Stimulated activated memory B cell treated with anti-CD40 and anti-IgM and Interleukin-4, amounts not matched to agents 10 μg/mL and 1 μg/mL and 100 μg/mL, for 72 hours (primary cell): ENCODE measurements at regions not wholly inside any gene's neighbourhood (a gene's known extent, or its start where the extent isn't known, plus 50 kb on each side); places are given as distances from the start of the nearest gene placed in this dataset.
"Not testable (repeated sequence)": the region's sequence is repeated elsewhere in the genome, so short reads cannot be mapped to it uniquely, and the experiment has no call there.

Source experiments
- ATAC-seq: fragments of 150-1000 bp; cut with Tn5 transposase; 2 replicates; pipeline ENCODE4 v1.10.0; 2021
- H3K27ac Mint-ChIP-seq: one replicate; pipeline ENCODE4 v1.8.0; 2022; ENCODE audit warnings: mild to moderate bottlenecking, mixed read lengths
- H3K27me3 Mint-ChIP-seq: one replicate; pipeline ENCODE4 v1.8.0; 2022; ENCODE audit warnings: mixed read lengths
- H3K36me3 Mint-ChIP-seq: one replicate; pipeline ENCODE4 v1.8.0; 2022; ENCODE audit warnings: mixed read lengths
- H3K4me1 Mint-ChIP-seq: one replicate; pipeline ENCODE4 v1.8.0; 2022; ENCODE audit warnings: mixed read lengths
- H3K4me3 Mint-ChIP-seq: one replicate; pipeline ENCODE4 v1.8.0; 2022; ENCODE audit warnings: mild to moderate bottlenecking, moderate library complexity, mixed read lengths
- H3K9me3 Mint-ChIP-seq: one replicate; pipeline ENCODE4 v1.8.0; 2022; ENCODE audit warnings: mixed read lengths

GRCh38 chr5:67728326-67728890 is 487.1 kb upstream of the PIK3R1 start:
- Mint-ChIP-seq H3K27me3 (peaks cover 17% of the 10 kb centered on the region), H3K4me3 (no peak overlapping the region), H3K27ac (no peak overlapping the region), H3K4me1 (no peaks in the 10 kb centered on the region), H3K9me3 (no peaks in the 10 kb centered on the region), H3K36me3 (no peaks in the 10 kb centered on the region)
- ATAC-seq, result no peak

GRCh38 chr5:67725604-67726003 is 490.0 kb upstream of the PIK3R1 start:
- Mint-ChIP-seq H3K36me3 (no peaks in the 10 kb centered on the region), H3K27me3 (peaks cover 10% of the 10 kb centered on the region), H3K4me1 (no peaks in the 10 kb centered on the region), H3K4me3 (no peak overlapping the region), H3K27ac (no peak overlapping the region), H3K9me3 (no peaks in the 10 kb centered on the region)
- ATAC-seq, result no peak

- Mint-ChIP-seq H3K4me3 (no peak overlapping the region), H3K9me3 (no peaks in the 10 kb centered on the region), H3K36me3 (no peaks in the 10 kb centered on the region), H3K27me3 (no peaks in the 10 kb centered on the region), H3K4me1 (no peaks in the 10 kb centered on the region), H3K27ac (no peak overlapping the region)
- ATAC-seq, result no peak
Observed at GRCh38 chr5:67724412-67725135, 491.0 kb upstream of the PIK3R1 start.

GRCh38 chr5:67723873-67724272 is 491.7 kb upstream of the PIK3R1 start:
- ATAC-seq, result no peak
- H3K9me3 Mint-ChIP-seq, result no peaks in the 10 kb centered on the region
- no peak overlapping the region for H3K27ac Mint-ChIP-seq
- H3K4me3 Mint-ChIP-seq, result no peak overlapping the region
- no peaks in the 10 kb centered on the region for H3K27me3 Mint-ChIP-seq
- no peaks in the 10 kb centered on the region for H3K36me3 Mint-ChIP-seq
- H3K4me1 Mint-ChIP-seq, result no peaks in the 10 kb centered on the region

GRCh38 chr5:67722582-67722981 is 493.0 kb upstream of the PIK3R1 start:
- ATAC-seq, H3K27ac Mint-ChIP-seq, H3K36me3 Mint-ChIP-seq, H3K27me3 Mint-ChIP-seq, H3K9me3 Mint-ChIP-seq, H3K4me3 Mint-ChIP-seq, H3K4me1 Mint-ChIP-seq: not testable (repeated sequence)

GRCh38 chr5:67720162-67720772 is 495.3 kb upstream of the PIK3R1 start:
- no peak for ATAC-seq
- no peak overlapping the region for H3K4me3 Mint-ChIP-seq

GRCh38 chr5:67702008-67702407 is 505.4 kb upstream of the CD180 start:
- H3K27me3 Mint-ChIP-seq, result peaks cover 46% of the 10 kb centered on the region
- H3K4me1 Mint-ChIP-seq, result no peaks in the 10 kb centered on the region
- H3K27ac Mint-ChIP-seq, result no peak overlapping the region
- no peaks in the 10 kb centered on the region for H3K36me3 Mint-ChIP-seq
- ATAC-seq, result no peak
- no peak overlapping the region for H3K4me3 Mint-ChIP-seq
- H3K9me3 Mint-ChIP-seq, result peaks cover 14% of the 10 kb centered on the region

More at GRCh38 chr5:67720162-67720772, 495.3 kb upstream of the PIK3R1 start:
- H3K27me3 Mint-ChIP-seq, result no peaks in the 10 kb centered on the region
- no peak overlapping the region for H3K27ac Mint-ChIP-seq
- no peaks in the 10 kb centered on the region for H3K9me3 Mint-ChIP-seq
- H3K4me1 Mint-ChIP-seq, result no peaks in the 10 kb centered on the region
- no peaks in the 10 kb centered on the region for H3K36me3 Mint-ChIP-seq

GRCh38 chr5:67699560-67699959 is 503.0 kb upstream of the CD180 start:
- H3K27me3 Mint-ChIP-seq, result peaks cover 47% of the 10 kb centered on the region
- no peaks in the 10 kb centered on the region for H3K36me3 Mint-ChIP-seq
- H3K9me3 Mint-ChIP-seq, result peaks cover 11% of the 10 kb centered on the region
- no peak overlapping the region for H3K27ac Mint-ChIP-seq
- ATAC-seq, result no peak
- H3K4me1 Mint-ChIP-seq, result no peaks in the 10 kb centered on the region
- H3K4me3 Mint-ChIP-seq, result no peak overlapping the region

- no peak for ATAC-seq
- Mint-ChIP-seq H3K27me3 (peaks cover 21% of the 10 kb centered on the region), H3K4me1 (no peaks in the 10 kb centered on the region), H3K9me3 (no peaks in the 10 kb centered on the region), H3K4me3 (no peak overlapping the region), H3K27ac (no peak overlapping the region), H3K36me3 (no peaks in the 10 kb centered on the region)
Observed at GRCh38 chr5:67696446-67696845, 499.8 kb upstream of the CD180 start.

GRCh38 chr5:67695369-67695768 is 498.8 kb upstream of the CD180 start:
- no peak overlapping the region for H3K4me3 Mint-ChIP-seq
- H3K9me3 Mint-ChIP-seq, result no peaks in the 10 kb centered on the region
- no peaks in the 10 kb centered on the region for H3K4me1 Mint-ChIP-seq
- no peaks in the 10 kb centered on the region for H3K36me3 Mint-ChIP-seq
- peaks cover 21% of the 10 kb centered on the region for H3K27me3 Mint-ChIP-seq
- ATAC-seq, result no peak
- H3K27ac Mint-ChIP-seq, result no peak overlapping the region

- no peak for ATAC-seq
- Mint-ChIP-seq H3K4me1 (no peaks in the 10 kb centered on the region), H3K9me3 (no peaks in the 10 kb centered on the region), H3K27me3 (peaks cover 21% of the 10 kb centered on the region), H3K36me3 (no peaks in the 10 kb centered on the region), H3K4me3 (no peak overlapping the region), H3K27ac (no peak overlapping the region)
Observed at GRCh38 chr5:67694810-67695191, 498.2 kb upstream of the CD180 start.

- Mint-ChIP-seq H3K27ac (no peak overlapping the region), H3K4me3 (no peak overlapping the region), H3K4me1 (no peaks in the 10 kb centered on the region), H3K27me3 (peaks cover 21% of the 10 kb centered on the region), H3K9me3 (no peaks in the 10 kb centered on the region), H3K36me3 (no peaks in the 10 kb centered on the region)
- no peak for ATAC-seq
Observed at GRCh38 chr5:67693956-67694809, 497.6 kb upstream of the CD180 start.

- no peaks in the 10 kb centered on the region for H3K36me3 Mint-ChIP-seq
- H3K4me1 Mint-ChIP-seq, result no peaks in the 10 kb centered on the region
- H3K27ac Mint-ChIP-seq, result no peak overlapping the region
- no peak overlapping the region for H3K4me3 Mint-ChIP-seq
- H3K27me3 Mint-ChIP-seq, result peaks cover 39% of the 10 kb centered on the region
- no peak for ATAC-seq
- no peaks in the 10 kb centered on the region for H3K9me3 Mint-ChIP-seq
Observed at GRCh38 chr5:67686746-67687145, 490.1 kb upstream of the CD180 start.

GRCh38 chr5:67681703-67682102 is 485.1 kb upstream of the CD180 start:
- Mint-ChIP-seq H3K4me1 (no peaks in the 10 kb centered on the region), H3K4me3 (no peak overlapping the region), H3K36me3 (no peaks in the 10 kb centered on the region), H3K27me3 (peaks cover 30% of the 10 kb centered on the region), H3K27ac (no peak overlapping the region), H3K9me3 (no peaks in the 10 kb centered on the region)
- ATAC-seq, result no peak

GRCh38 chr5:67680099-67680498 is 483.5 kb upstream of the CD180 start:
- H3K9me3 Mint-ChIP-seq, result no peaks in the 10 kb centered on the region
- H3K4me1 Mint-ChIP-seq, result no peaks in the 10 kb centered on the region
- peaks cover 20% of the 10 kb centered on the region for H3K27me3 Mint-ChIP-seq
- H3K27ac Mint-ChIP-seq, result no peak overlapping the region
- H3K36me3 Mint-ChIP-seq, result no peaks in the 10 kb centered on the region
- no peak for ATAC-seq
- H3K4me3 Mint-ChIP-seq, result no peak overlapping the region
